Non-pigmented ciliary epithelial cell (primary cell): ENCODE measurements at regions not wholly inside any gene's neighbourhood (a gene's known extent, or its start where the extent isn't known, plus 50 kb on each side); places are given as distances from the start of the nearest gene placed in this dataset.

Experiments
- DNase-seq: peaks from one replicate; pipeline ENCODE4 v3.0.0-alpha.2; 2010; ENCODE audit warnings: low read depth

DNA sequence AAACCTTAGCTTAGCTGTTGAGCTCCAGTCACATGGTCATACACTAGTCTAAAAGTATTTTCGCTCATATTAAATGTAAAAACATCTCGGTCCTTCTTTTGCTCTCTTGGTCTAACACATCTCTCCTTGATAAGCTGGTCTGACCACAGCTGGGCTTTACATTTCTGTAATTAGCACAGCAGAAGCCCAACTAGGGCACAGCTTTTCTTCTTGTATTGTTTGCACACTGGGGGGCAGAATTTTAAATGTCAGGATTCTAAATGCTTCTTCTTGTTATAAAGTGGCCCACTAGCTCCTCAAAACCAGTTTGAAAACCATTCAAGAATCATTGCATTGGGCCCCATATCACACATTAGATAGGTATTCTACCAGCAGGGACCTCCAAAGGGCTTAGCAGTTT is 289.1 kb upstream of the PKN2 start:
- no peak for DNase-seq

DNA sequence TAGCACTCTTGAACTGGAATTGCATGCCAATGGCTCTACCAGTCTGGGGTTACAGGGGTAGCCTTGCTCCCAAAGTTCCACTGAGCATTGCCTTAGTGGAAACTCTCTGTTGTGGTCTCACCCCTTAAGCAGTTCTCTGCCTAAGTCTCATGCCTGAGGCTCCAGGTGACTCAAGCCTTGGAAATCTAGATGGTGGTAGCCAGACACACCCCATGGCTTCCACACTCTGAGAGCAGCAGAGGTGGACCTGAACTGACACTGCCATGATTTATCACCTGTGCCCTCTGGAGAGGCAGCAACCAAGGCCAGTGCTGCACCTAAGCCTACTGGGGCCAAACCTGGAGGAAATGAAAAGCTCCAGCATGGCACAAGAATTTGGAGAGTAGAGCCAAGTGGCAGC is 285.7 kb upstream of the PKN2 start:
- DNase-seq = no peak

DNA sequence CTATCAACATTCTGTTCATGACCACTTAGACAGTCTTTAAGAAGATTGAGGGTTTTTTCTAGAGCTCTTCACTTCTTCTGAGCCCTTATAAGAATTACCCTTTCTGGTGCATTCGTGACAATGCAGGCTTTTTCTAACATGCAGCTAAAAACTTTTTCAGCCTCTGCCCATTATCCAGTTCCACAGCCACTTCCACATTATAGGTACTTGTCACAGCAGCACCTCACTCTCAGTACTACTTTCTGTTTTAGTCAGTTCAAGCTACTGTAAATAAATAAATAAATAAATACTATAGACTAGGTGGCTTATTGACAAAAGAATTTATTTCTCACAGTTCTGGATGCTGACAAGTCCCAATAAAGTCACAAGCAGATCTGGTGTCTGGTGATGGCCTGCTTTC is 284.4 kb upstream of the PKN2 start:
- no peak for DNase-seq

DNA sequence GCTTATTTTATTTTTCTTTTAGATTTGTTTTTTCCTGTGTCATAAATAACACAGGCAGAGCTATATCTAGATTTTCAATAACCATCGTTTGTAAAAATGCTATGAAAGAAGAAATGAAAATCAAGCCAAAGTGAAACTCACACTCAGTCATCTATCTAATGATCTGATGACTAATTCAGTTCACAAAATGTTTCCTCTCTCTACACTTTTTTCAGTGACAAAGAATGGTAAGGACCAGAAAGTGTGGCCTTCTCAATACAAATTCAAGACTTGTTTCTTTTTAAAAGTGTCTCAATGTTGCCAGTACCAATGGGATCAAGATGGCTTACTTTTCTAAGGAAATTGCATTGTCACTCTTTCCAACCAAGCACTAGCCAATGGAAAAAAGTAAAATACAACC is 282.8 kb upstream of the PKN2 start:
- no peak for DNase-seq

DNA sequence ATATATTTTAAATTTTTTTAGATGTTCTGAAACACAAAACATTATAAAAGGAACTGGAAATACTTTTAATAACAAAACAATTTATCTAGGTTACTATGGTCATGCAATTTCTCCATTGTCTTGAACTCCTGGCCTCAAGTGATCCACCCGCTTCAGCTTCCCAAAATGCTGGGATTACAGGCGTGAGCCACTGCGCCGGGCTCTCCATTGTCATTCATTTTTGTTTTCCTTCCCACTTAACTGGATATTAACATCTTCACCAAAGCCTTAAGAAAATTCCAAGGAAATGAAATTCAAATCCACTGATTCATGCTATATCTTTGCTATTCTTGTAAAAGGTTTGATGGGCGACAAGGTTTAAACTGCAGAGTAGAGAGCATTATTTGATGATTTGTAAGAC is 279.5 kb upstream of the PKN2 start:
- DNase-seq = no peak

DNA sequence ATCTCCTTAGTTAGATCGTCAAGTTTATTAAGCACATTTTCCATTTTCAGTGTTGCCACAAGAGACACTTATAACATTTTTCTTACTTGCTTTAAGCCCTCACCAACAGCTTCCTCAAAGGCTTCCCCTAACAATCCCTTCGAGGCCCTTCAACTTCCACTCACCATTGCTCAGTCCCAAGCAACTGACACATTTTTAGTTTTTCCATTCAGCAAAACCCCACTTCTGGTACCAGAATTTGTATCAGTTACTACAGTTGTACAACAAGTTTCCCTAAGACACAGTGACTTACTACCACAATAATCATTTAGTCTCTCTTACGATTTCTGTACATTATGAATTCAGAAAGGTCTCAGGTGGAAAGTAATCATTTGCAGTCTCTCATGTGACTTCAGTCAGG is 276.8 kb upstream of the PKN2 start:
- no peak for DNase-seq

DNA sequence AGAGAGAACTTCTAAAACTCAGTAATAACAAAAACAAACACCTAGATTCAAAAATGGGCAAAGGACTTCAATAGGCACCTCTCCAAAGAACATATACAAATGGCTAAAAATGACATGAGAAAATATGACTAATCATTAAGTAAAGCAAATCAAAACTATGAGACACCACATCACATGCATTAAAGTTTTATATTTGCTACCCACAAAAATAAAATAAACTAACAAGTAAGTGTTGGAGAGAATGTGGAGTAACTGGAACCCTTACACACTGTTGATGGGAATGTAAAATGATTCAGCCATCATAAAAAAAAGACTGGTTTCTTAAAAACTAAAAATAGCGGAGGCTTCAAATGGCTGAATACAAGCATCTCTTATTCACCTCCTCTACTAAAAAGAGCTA is 262.1 kb upstream of the PKN2 start:
- DNase-seq = no peak

DNA sequence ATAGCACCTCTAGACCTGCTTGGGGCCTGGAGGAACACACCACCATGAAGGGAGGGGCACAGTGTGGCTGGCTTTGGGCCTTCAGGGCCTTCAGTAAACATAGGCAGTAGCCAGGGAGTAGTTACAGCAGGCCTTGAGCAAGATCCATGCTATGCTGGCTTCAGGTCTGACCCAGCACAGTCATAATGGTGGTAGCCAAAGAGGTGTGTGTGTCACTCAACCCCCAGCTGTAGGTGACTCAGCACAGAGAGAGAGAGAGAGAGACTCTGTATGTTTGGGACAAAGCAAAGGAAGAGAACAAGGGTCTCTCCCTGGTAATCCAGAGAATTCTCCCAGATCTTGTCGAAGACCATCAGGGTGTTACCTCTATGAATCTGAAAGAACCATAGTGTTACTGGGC is 250.5 kb upstream of the PKN2 start:
- DNase-seq = no peak

DNA sequence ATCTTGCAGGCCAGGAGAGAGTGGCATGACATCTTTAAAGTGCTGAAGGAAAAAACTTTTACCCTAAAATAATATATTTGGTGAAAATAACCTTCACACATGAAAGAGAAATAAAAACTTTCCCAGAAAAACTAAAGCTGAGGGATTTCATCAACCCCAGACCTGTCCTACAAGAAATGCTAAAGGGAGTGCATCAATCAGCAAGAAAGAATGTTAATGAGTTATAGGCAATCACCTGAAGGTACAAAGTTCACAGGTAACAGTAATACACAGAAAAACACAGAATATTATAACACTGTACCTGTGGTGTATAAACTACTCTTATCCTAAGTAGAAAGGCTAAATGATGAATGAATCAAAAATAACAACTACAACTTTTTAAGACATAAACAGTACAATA is 249.2 kb upstream of the PKN2 start:
- no peak for DNase-seq

DNA sequence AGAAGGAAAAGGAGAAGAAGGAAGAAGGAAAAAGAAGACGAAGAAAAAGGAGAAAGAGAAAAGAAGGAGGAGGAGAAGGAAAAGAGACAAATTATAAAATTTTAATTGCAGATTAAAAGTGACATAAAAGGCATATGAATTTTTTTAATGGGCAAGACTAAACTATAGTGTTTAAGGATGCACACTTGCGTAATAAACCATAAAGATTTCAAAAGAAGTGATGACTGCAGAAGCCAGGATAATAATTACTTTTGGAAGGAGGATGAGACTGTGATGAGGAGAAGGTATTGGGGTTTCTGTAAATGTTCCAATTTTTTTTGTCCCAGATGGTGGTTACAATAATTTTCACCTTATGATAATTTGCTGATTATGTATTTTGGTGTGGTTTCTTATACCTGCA is 243.1 kb upstream of the PKN2 start:
- DNase-seq = no peak

DNA sequence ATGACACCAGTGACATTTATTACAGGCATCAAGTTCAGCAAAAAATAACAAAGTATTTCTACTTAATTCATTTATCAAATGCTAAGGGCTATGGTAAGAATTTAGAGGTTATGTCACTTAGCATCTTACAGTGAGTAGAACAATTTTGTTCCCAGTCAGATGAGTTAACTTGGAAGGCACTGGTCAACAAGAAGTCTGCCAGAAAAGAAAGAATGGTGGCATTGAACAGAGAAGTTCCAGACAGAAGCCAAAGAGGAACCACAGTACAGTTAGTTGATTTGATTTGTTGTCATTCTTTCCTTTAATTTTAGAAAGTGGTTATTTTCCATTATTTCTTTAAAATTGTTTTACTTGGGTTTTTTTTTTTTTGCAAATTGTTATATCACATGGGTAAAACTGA is 232.2 kb upstream of the PKN2 start:
- DNase-seq = no peak

DNA sequence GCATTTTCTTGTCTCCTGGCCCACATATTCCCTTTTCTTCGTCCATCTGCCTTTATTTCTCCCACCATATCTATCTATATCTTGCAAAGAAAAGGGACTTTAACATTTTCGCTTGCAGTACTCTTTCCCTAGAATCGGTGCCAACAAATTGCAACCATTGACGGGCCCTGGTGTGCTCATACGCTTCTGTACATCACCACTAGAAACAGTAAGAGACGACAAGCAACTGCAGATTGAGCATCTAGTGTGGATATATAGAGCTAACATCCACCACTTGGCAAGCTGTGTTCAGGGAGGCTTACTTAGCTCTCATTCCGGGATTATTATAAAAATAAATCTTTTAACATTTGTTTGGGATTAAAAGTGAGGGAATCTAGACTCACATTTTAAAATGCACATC is 230.8 kb upstream of the PKN2 start:
- no peak for DNase-seq

DNA sequence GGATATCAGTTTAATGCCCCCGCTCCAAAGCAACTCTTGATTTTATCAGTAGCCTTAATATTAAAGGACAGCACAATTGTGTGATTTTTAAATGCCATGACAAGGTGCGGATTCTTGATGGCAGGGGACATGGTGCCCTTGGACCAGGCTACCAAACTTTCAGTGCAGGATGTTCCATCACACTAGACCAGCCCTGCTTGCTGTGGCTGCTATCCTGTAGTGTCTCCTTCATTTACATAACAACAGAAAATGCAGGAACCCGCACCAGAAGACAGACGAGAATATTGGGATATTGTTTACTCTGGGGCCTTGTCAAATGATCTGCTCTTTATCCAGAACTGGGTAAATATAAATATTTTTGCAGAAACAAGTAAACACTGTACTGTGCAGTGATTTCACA is 229.3 kb upstream of the PKN2 start:
- DNase-seq = no peak

DNA sequence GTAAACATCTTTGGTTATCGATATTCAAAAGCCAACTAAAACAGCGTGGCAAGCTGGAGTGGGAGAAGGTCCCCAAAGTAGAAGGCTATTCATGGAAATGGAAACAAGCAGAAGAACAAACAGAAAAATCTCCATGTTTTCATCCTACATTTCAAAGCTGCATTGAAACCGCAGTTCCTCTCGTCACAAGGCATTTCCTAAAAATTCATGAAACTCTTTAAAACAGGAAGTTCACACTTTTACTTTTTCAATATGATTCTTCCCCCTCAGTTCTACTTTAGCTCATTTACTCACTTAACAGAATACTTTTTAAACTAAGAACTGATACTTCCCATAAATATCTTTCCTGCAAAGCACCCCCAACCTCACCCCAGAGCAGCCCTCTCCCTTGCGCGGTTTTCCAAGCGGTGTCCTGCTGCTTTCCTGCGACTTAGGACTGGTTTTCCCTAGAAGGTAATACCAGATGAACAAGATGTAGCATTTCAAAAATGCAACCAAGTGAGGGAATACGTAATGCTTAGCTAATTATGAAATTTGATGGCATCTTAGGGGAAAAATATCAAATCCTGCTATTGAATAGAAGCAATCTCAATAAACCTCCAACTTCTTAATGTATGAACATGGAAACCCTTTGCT is 228.3 kb upstream of the PKN2 start:
- no peak for DNase-seq

DNA sequence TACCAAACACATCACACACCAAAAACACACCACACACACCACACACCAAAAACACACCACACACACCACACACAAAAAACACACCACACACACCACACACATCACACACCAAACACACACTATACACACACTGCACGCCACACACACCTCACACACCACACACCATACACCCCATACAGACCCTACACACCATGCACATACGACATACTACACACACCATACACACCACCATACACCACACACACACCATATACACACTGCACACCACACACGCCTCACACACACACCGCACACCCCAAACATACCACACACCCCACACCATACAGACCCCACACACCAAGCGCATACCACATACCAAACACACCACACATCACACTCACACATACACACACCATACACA is 226.9 kb upstream of the PKN2 start:
- DNase-seq = no peak

DNA sequence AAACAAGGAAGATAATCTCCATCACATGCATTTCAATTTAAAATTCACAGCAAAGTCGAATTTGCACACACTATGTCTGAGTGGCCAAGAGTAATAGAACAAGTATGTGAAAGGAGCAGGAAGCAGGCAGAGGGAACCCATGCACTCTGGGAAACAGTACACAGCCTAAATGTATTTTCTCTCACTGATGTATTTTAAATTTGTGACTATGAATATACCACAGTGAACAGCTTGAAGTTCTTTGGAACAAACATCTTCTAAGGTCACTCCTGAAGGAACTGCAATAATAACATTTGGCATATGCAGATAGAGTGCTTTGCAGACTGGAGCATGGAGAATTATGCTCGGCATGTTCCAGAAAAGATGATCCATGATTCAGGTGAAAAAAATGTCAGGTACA is 223.1 kb upstream of the PKN2 start:
- no peak for DNase-seq

DNA sequence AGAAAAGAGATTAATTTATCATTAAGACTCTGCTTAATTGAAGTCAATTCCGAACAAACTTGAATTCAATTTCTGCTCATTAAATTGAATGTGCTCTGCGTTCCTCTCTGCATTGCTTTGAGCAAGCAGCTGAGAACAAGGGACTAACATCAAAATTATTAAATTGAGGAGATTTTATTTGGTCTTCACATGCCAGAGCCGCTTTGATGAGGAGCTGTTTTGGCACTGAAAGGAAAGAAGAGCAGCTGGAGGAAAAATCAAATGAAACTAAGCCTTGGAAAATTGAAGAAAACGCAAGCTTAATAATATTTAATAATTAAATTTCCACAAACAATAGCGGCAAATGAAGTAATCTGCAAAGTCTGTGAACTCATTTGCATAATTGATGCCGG is 222.0 kb upstream of the PKN2 start:
- no peak for DNase-seq

DNA sequence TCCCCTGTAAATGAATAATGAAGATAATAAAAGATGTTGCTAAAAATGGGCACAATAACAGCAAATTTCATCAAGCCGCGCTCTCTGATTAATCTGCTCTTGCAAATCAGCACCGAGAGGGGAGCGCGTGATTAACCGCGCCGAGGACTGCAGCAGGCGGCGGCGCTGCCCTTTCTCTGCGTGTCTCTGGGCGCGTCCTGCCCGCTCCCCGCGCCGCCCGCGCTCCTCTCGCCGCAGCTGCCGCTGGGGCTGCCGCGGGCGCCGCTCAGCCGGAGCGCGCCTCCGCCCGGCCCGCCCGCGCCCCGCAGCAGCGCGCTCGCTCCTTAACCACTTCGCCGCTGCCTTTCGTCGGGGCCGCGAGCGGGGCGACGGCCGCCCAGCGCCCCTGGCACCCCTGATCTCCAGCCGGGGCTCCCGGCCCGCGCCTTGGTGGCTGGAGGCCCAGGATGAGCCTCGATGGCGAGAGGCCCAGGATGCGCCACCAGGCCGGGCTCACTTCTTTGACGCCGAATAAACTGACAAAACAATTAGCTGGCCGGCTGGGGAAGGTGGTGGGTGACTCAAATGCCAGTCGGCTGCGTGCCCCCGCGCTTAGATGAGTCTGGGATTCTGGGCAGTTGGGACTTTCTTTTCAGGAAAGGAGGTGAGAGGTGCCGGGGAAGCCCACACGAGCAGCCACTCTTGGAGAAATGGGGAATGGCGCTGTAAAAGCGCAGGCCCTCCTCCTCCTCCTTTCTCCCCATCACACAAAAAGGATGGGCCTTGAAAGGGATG is 221.4 kb upstream of the PKN2 start:
- DNase-seq = no peak

DNA sequence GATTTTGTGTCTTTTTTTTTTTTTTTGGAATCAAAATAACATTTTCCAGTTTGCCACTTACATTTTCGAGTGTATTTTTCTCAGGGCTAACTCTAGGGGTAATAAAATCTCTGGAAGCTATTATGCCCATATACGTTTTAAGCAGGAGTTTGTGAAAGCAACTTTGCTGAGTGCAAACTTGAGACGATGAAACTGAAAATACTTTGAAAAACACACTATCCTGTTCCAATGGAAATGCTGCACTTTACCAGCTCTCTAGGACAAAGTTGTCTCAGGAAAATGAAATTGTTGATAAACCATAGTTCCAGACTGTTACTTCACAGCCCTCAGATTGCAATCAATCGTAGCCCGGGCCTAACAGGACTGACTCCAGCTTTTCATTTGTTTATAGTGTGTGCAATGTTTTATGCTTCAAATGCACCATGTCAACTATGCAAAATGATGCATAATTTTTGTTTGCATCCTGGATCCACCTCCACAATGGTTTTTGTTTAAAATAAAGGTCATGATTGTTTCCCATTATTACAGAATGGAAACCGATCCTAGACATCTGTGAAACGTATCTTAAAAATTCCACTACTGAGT is 220.6 kb upstream of the PKN2 start:
- no peak for DNase-seq

DNA sequence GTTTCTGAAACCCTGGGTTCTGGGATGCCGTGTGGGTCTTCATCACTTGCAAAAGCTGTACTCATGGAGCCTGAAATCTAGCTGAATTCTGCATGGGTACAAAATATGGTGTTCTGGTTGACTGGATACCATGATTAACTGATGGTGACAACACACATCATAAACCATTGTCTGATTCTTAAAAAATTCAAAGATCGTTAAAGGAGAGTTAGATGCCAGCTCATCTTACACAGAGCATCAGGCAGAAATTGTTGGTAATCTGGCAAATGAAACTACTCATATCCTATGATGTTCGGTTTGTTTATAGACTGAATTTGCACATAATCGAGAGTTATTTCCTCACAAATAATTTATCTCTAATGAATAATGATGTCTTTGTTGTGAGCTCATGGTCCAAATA is 218.1 kb upstream of the PKN2 start:
- no peak for DNase-seq

DNA sequence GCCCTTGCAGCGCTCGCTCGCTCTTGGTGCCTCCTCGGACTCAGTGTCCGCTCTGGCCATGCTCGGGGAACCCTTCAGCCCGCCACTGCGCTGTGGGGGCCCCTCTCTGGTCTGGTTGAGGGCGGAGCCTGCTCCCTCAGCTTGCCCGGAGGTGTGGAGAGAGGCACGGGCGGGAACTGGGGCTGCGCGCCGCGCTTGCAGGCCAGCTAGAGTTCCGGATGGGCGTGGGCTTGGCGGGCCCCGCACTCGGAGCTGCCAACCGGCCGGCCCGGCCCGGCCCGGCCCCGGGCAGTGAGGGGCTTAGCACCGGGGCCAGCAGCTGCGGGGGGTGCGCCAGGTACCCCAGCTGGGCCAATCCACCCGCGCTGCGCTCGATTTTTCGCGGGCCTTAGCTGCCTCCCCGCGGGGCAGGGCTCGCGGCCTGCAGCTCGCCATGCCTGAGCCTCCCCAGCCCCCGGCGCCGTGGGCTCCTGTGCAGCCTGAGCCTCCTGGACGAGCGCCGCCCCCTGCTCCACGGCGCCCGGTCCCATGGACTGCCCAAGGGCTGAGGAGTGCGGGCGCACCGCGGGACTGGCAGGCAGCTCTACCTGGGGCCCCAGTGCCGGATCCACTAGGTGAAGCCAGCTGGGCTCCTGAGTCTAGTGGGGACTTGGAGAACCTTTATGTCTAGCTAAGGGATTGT is 217.0 kb upstream of the PKN2 start:
- no peak for DNase-seq

DNA sequence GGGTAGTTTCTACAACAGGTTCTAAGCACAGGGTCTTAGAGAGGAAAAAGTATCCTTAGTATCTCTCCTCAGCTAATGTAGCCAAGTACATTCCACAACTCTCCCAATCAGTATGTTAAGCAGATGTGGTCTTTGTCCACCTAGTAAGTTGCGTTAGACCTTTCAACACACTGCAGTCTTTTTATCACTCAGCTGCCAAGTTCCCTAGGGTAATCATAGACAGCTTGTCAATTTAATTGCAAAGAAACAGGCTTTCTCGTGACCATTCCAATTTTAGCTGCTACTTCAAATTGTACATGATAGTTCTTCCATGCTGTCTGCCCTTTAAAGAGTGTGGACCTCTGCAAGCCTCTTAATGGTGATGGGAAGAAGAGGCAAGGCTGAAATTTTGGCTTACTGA is 211.8 kb upstream of the PKN2 start:
- DNase-seq = no peak

DNA sequence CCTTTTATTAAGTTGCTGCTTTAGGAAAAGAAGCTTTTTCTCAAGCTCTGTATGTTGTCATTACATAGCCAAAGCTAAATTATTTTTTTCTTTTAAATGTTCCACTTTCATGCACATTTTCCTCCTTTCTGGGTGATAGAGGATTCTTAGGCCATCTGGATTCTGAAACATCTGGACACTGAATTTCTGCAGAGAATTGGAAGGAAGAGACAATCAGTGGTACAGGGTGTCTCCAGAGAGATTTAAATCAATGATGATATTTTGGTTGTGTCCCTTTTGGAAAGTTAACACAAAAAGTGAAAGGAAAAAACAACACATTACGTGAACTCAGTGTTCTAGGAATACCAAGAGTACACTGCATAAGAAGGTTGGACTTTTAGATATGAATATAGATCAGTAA is 211.4 kb upstream of the PKN2 start:
- DNase-seq = no peak
